Right lobe of liver (tissue), 4 donors: ENCODE measurements at regions not wholly inside any gene's neighbourhood (a gene's known extent, or its start where the extent isn't known, plus 50 kb on each side); places are given as distances from the start of the nearest gene placed in this dataset.

ENCODE experiments used
- POLR2A ChIP-seq: fragments of 450-650 bp; IDR thresholded peaks from one replicate; pipeline ENCODE4 v1.6.1; 2017; ENCODE audit warnings: antibody characterized with exemption, mild to moderate bottlenecking
- TF ChIP-seq, protein P1 (sequence below), 4 donors: fragments of 200-600 bp in 3 of 4; fragments of 450-650 bp in 1 of 4; IDR thresholded peaks; one replicate each; pipeline versions ENCODE4 v1.5.1 to v1.8.0; 2016 to 2022; ENCODE audit warnings: antibody characterized with exemption in 4 of 4, mild to moderate bottlenecking in 2 of 4
- donor health status: DM: no; HTN: no; CAD: no.
- donor health status: DM: no; HTN: no; CAD: no.
- donor health status: DM: no; HTN: yes; CAD: no.

- no peak for TF ChIP-seq POLR2A
- TF ChIP-seq, protein P1, sequence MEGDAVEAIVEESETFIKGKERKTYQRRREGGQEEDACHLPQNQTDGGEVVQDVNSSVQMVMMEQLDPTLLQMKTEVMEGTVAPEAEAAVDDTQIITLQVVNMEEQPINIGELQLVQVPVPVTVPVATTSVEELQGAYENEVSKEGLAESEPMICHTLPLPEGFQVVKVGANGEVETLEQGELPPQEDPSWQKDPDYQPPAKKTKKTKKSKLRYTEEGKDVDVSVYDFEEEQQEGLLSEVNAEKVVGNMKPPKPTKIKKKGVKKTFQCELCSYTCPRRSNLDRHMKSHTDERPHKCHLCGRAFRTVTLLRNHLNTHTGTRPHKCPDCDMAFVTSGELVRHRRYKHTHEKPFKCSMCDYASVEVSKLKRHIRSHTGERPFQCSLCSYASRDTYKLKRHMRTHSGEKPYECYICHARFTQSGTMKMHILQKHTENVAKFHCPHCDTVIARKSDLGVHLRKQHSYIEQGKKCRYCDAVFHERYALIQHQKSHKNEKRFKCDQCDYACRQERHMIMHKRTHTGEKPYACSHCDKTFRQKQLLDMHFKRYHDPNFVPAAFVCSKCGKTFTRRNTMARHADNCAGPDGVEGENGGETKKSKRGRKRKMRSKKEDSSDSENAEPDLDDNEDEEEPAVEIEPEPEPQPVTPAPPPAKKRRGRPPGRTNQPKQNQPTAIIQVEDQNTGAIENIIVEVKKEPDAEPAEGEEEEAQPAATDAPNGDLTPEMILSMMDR (IDR thresholded peaks at IDR 0.05) = no peak
Observed at GRCh38 chr13:65857942-65858565, 1372.1 kb downstream of the PCDH9 start.
